DND-41 (cell line): ENCODE measurements at regions not wholly inside any gene's neighbourhood (a gene's known extent, or its start where the extent isn't known, plus 50 kb on each side); places are given as distances from the start of the nearest gene placed in this dataset.

ENCODE experiments used
- ATAC-seq: fragments of 200-7000 bp; cut with Tn5 transposase; 3 replicates; pipeline ENCODE4 v1.9.1; 2021; ENCODE audit warnings: low read depth; ENCODE audit not compliant: insufficient read depth
- DNase-seq: peaks from one replicate; pipeline ENCODE4 v3.0.0-alpha.2; 2020
- H2AFZ ChIP-seq: 2 replicates; pipeline ENCODE4 v1.6.0; 2012; ENCODE audit warnings: low read depth, low read length
- H3K27ac ChIP-seq: 2 replicates; pipeline ENCODE4 v1.5.1; 2012; ENCODE audit warnings: low read length, inconsistent platforms
- H3K27me3 ChIP-seq: fragments of 200-600 bp; sonication (generic); 2 replicates; pipeline ENCODE4 v1.6.0; 2012; ENCODE audit warnings: low read length, mild to moderate bottlenecking, inconsistent platforms; ENCODE audit not compliant: insufficient read depth, poor library complexity
- H3K36me3 ChIP-seq: 2 replicates; pipeline ENCODE4 v1.5.1; 2012; ENCODE audit warnings: low read length, inconsistent platforms; ENCODE audit not compliant: insufficient read depth
- H3K4me1 ChIP-seq: 2 replicates; pipeline ENCODE4 v1.5.1; 2012; ENCODE audit warnings: mild to moderate bottlenecking, low read length; ENCODE audit not compliant: insufficient read depth
- H3K4me2 ChIP-seq: 2 replicates; pipeline ENCODE4 v1.6.0; 2012; ENCODE audit warnings: mild to moderate bottlenecking, moderate library complexity, low read length, inconsistent platforms; ENCODE audit not compliant: insufficient read depth
- H3K4me3 ChIP-seq, 2 experiments: fragments of 200-600 bp in 1 of 2; shearing (Covaris generic) in 1 of 2; 2 replicates each; pipeline ENCODE4 v1.5.1; 2012 to 2016; ENCODE audit warnings: inconsistent platforms in 2 of 2, low read length in 2 of 2, mild to moderate bottlenecking in 2 of 2, low read depth in 1 of 2, moderate library complexity in 1 of 2
- H3K79me2 ChIP-seq: 2 replicates; pipeline ENCODE4 v1.6.0; 2012; ENCODE audit warnings: low read length, inconsistent platforms; ENCODE audit not compliant: insufficient read depth
- H3K9ac ChIP-seq: 2 replicates; pipeline ENCODE4 v1.6.0; 2012; ENCODE audit warnings: low read depth, mild to moderate bottlenecking, inconsistent platforms, low read length, moderate library complexity
- H3K9me3 ChIP-seq: 2 replicates; pipeline ENCODE4 v1.5.1; 2012; ENCODE audit warnings: low read length, moderate library complexity, mild to moderate bottlenecking, inconsistent platforms; ENCODE audit not compliant: insufficient read depth, severe bottlenecking
- H4K20me1 ChIP-seq: 2 replicates; pipeline ENCODE4 v1.6.0; 2012; ENCODE audit warnings: low read length; ENCODE audit not compliant: insufficient read depth
- CTCF ChIP-seq: IDR thresholded peaks from 2 replicates; pipeline ENCODE4 v1.5.1; 2012; ENCODE audit warnings: borderline replicate concordance, low read length, moderate library complexity, mild to moderate bottlenecking; ENCODE audit not compliant: poor library complexity, severe bottlenecking; ENCODE audit errors: extremely low read depth
- EZH2 ChIP-seq: IDR thresholded peaks from 3 replicates; pipeline ENCODE4 v1.6.1; 2012; ENCODE audit warnings: borderline replicate concordance, low read depth, mild to moderate bottlenecking, moderate library complexity, low read length, inconsistent platforms; ENCODE audit not compliant: severe bottlenecking

- Histone ChIP-seq H3K9ac (no peak overlapping the region), H3K9me3 (no peaks in the 10 kb centered on the region), H3K27me3 (no peaks in the 10 kb centered on the region), H3K4me3 (no peak overlapping the region), H3K36me3 (no peaks in the 10 kb centered on the region), H4K20me1 (no peaks in the 10 kb centered on the region), H2AFZ (no peak overlapping the region), H3K4me2 (no peak overlapping the region), H3K27ac (no peak overlapping the region), H3K79me2 (no peaks in the 10 kb centered on the region), H3K4me1 (peaks cover 33% of the 10 kb centered on the region)
- no peak for TF ChIP-seq EZH2
- ATAC-seq (no peak), DNase-seq (no peak)
Measured at GRCh38 chr3:148092624-148093347, 604.9 kb upstream of the AGTR1 start.

GRCh38 chr3:148093753-148094152 is 604.0 kb upstream of the AGTR1 start:
- no peaks in the 10 kb centered on the region for H3K9me3 ChIP-seq
- DNase-seq: no peak
- no peaks in the 10 kb centered on the region for H3K36me3 ChIP-seq
- H2AFZ ChIP-seq: no peak overlapping the region
- no peaks in the 10 kb centered on the region for H3K79me2 ChIP-seq
- no peak overlapping the region for H3K9ac ChIP-seq
- H3K27ac ChIP-seq: no peak overlapping the region
- no peak overlapping the region for H3K4me3 ChIP-seq
- H3K27me3 ChIP-seq: no peaks in the 10 kb centered on the region
- ATAC-seq: no peak
- H3K4me2 ChIP-seq: no peak overlapping the region
- H3K4me1 ChIP-seq: peaks cover 23% of the 10 kb centered on the region
- no peak for TF ChIP-seq EZH2
- H4K20me1 ChIP-seq: no peaks in the 10 kb centered on the region

- TF ChIP-seq EZH2 (no peak), CTCF (no peak)
Measured at GRCh38 chr3:148095962-148096361, 601.7 kb upstream of the AGTR1 start.

GRCh38 chr3:148100476-148100875 is 597.2 kb upstream of the AGTR1 start:
- no peak for DNase-seq
- H3K4me1 ChIP-seq: no peaks in the 10 kb centered on the region
- no peaks in the 10 kb centered on the region for H3K79me2 ChIP-seq
- no peak overlapping the region for H3K9ac ChIP-seq
- TF ChIP-seq EZH2 (no peak), CTCF (no peak)
- H3K27ac ChIP-seq: no peak overlapping the region
- H4K20me1 ChIP-seq: no peaks in the 10 kb centered on the region
- no peaks in the 10 kb centered on the region for H3K27me3 ChIP-seq
- H3K36me3 ChIP-seq: no peaks in the 10 kb centered on the region
- no peak for ATAC-seq
- H2AFZ ChIP-seq: no peak overlapping the region
- H3K9me3 ChIP-seq: no peaks in the 10 kb centered on the region
- H3K4me2 ChIP-seq: no peak overlapping the region
- no peak overlapping the region for H3K4me3 ChIP-seq

More at GRCh38 chr3:148095962-148096361, 601.7 kb upstream of the AGTR1 start:
- DNase-seq: no peak
- Histone ChIP-seq H3K27ac (no peak overlapping the region), H3K79me2 (no peaks in the 10 kb centered on the region), H3K27me3 (no peaks in the 10 kb centered on the region), H3K36me3 (no peaks in the 10 kb centered on the region), H3K9me3 (no peaks in the 10 kb centered on the region), H3K4me2 (no peak overlapping the region), H3K9ac (no peak overlapping the region), H3K4me1 (peaks cover under 1% of the 10 kb centered on the region; the same call in 1 of the 2 replicates), H2AFZ (no peak overlapping the region), H3K4me3 (no peak overlapping the region), H4K20me1 (no peaks in the 10 kb centered on the region)
- ATAC-seq: no peak
